ENCODE measurements at regions not wholly inside any gene's neighbourhood (a gene's known extent, or its start where the extent isn't known, plus 50 kb on each side); places are given as distances from the start of the nearest gene placed in this dataset.

GRCh38 chr7:118629898-118630438 lies 405.5 kb downstream of the ANKRD7 start:
- TF ChIP-seq CTCF (IDR thresholded peaks at IDR 0.05), result no peak
- no peak for TF ChIP-seq EZH2 (IDR thresholded peaks at IDR 0.05; ENCODE audit: borderline replicate concordance, insufficient read depth, low read depth, low read length, poor library complexity, severe bottlenecking)
